Neural cell (in vitro differentiated cells): ENCODE measurements at regions not wholly inside any gene's neighbourhood (a gene's known extent, or its start where the extent isn't known, plus 50 kb on each side); places are given as distances from the start of the nearest gene placed in this dataset.

Source experiments
- H2AFZ ChIP-seq: fragments of 200-600, 300-800 bp; sonication (generic), shearing (Covaris generic); 2 replicates; pipeline ENCODE4 v1.6.0; 2014; ENCODE audit warnings: low read depth, mild to moderate bottlenecking, antibody characterized with exemption, low read length, moderate library complexity
- H3F3A ChIP-seq: fragments of 200-600 bp; shearing (Covaris generic); 2 replicates; pipeline ENCODE4 v1.6.1; 2016; ENCODE audit warnings: mild to moderate bottlenecking, moderate library complexity, mixed read lengths, antibody characterized with exemption, low read length; ENCODE audit not compliant: insufficient read depth, poor library complexity, severe bottlenecking
- H3K27ac ChIP-seq: fragments of 200-600, 300-800 bp; sonication (generic), shearing (Covaris generic); 2 replicates; pipeline ENCODE4 v1.5.1; 2014; ENCODE audit warnings: mild to moderate bottlenecking, low read length, moderate library complexity
- H3K27me3 ChIP-seq: fragments of 300-800, 200-600 bp; sonication (generic), shearing (Covaris generic); 2 replicates; pipeline ENCODE4 v1.6.0; 2014; ENCODE audit warnings: mild to moderate bottlenecking, low read depth, low read length, moderate library complexity; ENCODE audit not compliant: insufficient read depth
- H3K36me3 ChIP-seq: fragments of 300-800, 200-600 bp; sonication (generic), shearing (Covaris generic); 2 replicates; pipeline ENCODE4 v1.5.1; 2014; ENCODE audit warnings: mild to moderate bottlenecking, antibody characterized with exemption, low read length, moderate library complexity; ENCODE audit not compliant: insufficient read depth
- H3K4me2 ChIP-seq: fragments of 300-800, 200-600 bp; sonication (generic), shearing (Covaris generic); 2 replicates; pipeline ENCODE4 v1.6.0; 2014; ENCODE audit warnings: mild to moderate bottlenecking, low read length
- H3K4me3 ChIP-seq: fragments of 300-800, 200-600 bp; sonication (generic), shearing (Covaris generic); 2 replicates; pipeline ENCODE4 v1.5.1; 2014; ENCODE audit warnings: mild to moderate bottlenecking, low read length, moderate library complexity
- H3K79me2 ChIP-seq: fragments of 200-600 bp; shearing (Covaris generic); replicated peaks from 2 replicates; pipeline ENCODE4 v1.6.0; 2014; ENCODE audit warnings: mild to moderate bottlenecking, low read length, moderate library complexity; ENCODE audit not compliant: insufficient read depth
- H3K9ac ChIP-seq: fragments of 300-800, 200-600 bp; sonication (generic), shearing (Covaris generic); 2 replicates; pipeline ENCODE4 v1.6.1; 2016; ENCODE audit warnings: mild to moderate bottlenecking, low read length, mixed read lengths
- H3K9me2 ChIP-seq: fragments of 200-600 bp; shearing (Covaris generic); 2 replicates; pipeline ENCODE4 v1.6.1; 2016; ENCODE audit warnings: mild to moderate bottlenecking, low read length, mixed read lengths; ENCODE audit not compliant: insufficient read depth
- H3K9me3 ChIP-seq: fragments of 200-600, 300-800 bp; sonication (generic), shearing (Covaris generic); 2 replicates; pipeline ENCODE4 v1.6.1; 2016; ENCODE audit warnings: mild to moderate bottlenecking, mixed run types, low read length, moderate library complexity, mixed read lengths
- H4K20me1 ChIP-seq: fragments of 200-600 bp; shearing (Covaris generic); 2 replicates; pipeline ENCODE4 v1.6.1; 2016; ENCODE audit warnings: mild to moderate bottlenecking, mixed run types; ENCODE audit not compliant: insufficient read depth
- CTCF ChIP-seq: fragments of 450-650 bp; IDR thresholded peaks from 2 replicates; pipeline ENCODE4 v1.5.1; 2014; ENCODE audit warnings: antibody characterized with exemption, mild to moderate bottlenecking, moderate library complexity; ENCODE audit not compliant: poor library complexity, severe bottlenecking
- EP300 ChIP-seq: fragments of 450-650 bp; conservative IDR thresholded peaks from 2 replicates; pipeline ENCODE4 v1.6.1; 2014; ENCODE audit warnings: antibody characterized with exemption, mild to moderate bottlenecking, moderate library complexity; ENCODE audit not compliant: poor library complexity, severe bottlenecking
- EZH2 ChIP-seq: fragments of 200-600, 300-800 bp; shearing (Covaris generic), sonication (generic); IDR thresholded peaks from 2 replicates; pipeline ENCODE4 v1.6.1; 2014; ENCODE audit warnings: antibody characterized with exemption, low read length, borderline replicate concordance, mild to moderate bottlenecking; ENCODE audit not compliant: insufficient read depth, poor library complexity, severe bottlenecking
- MXI1 ChIP-seq: fragments of 450-650 bp; conservative IDR thresholded peaks from 2 replicates; pipeline ENCODE4 v1.6.1; 2014; ENCODE audit warnings: antibody characterized with exemption, mild to moderate bottlenecking; ENCODE audit not compliant: poor library complexity, severe bottlenecking
- POLR2AphosphoS5 ChIP-seq: IDR thresholded peaks from 2 replicates; pipeline ENCODE4 v1.6.1; 2012
- RAD21 ChIP-seq: fragments of 450-650 bp; conservative IDR thresholded peaks from 2 replicates; pipeline ENCODE4 v1.6.1; 2014; ENCODE audit warnings: antibody characterized with exemption, mild to moderate bottlenecking, moderate library complexity
- REST ChIP-seq: IDR thresholded peaks from 2 replicates; pipeline ENCODE4 v1.6.1; 2012; ENCODE audit warnings: borderline replicate concordance
- SMC3 ChIP-seq: fragments of 450-650 bp; conservative IDR thresholded peaks from 2 replicates; pipeline ENCODE4 v1.6.1; 2014; ENCODE audit warnings: antibody characterized with exemption, mild to moderate bottlenecking, moderate library complexity; ENCODE audit not compliant: poor library complexity
- TAF1 ChIP-seq: IDR thresholded peaks from 2 replicates; pipeline ENCODE4 v1.6.1; 2012; ENCODE audit warnings: low read depth

GRCh38 chr2:240205348-240205747, 64.9 kb upstream of the OTOS start:
- Histone ChIP-seq H3K4me2 (no peak overlapping the region), H3K9ac (no peak overlapping the region), H3K36me3 (no peaks in the 10 kb centered on the region), H2AFZ (no peak overlapping the region), H3K27ac (no peak overlapping the region), H3F3A (no peaks in the 10 kb centered on the region), H3K79me2 (no peaks in the 10 kb centered on the region), H3K9me3 (no peaks in the 10 kb centered on the region), H3K27me3 (no peaks in the 10 kb centered on the region), H3K9me2 (no peaks in the 10 kb centered on the region), H4K20me1 (no peaks in the 10 kb centered on the region), H3K4me3 (no peak overlapping the region)
- TF ChIP-seq POLR2AphosphoS5 (no peak), REST (no peak)

GRCh38 chr2:240205772-240206171, 65.3 kb upstream of the OTOS start:
- H3K27ac ChIP-seq: no peak overlapping the region
- H2AFZ ChIP-seq: no peak overlapping the region
- TF ChIP-seq RAD21 (no peak), REST (no peak), SMC3 (no peak), CTCF (no peak), POLR2AphosphoS5 (no peak), EP300 (no peak), EZH2 (no peak), MXI1 (no peak), TAF1 (no peak)
- H3K9me3 ChIP-seq: no peaks in the 10 kb centered on the region
- H4K20me1 ChIP-seq: no peaks in the 10 kb centered on the region
- H3F3A ChIP-seq: no peaks in the 10 kb centered on the region
- H3K4me2 ChIP-seq: no peak overlapping the region
- H3K79me2 ChIP-seq: no peaks in the 10 kb centered on the region
- H3K36me3 ChIP-seq: no peaks in the 10 kb centered on the region
- no peak overlapping the region for H3K9ac ChIP-seq
- no peaks in the 10 kb centered on the region for H3K27me3 ChIP-seq
- H3K9me2 ChIP-seq: no peaks in the 10 kb centered on the region
- no peak overlapping the region for H3K4me3 ChIP-seq
